Endothelial cell of umbilical vein (primary cell): ENCODE measurements at regions not wholly inside any gene's neighbourhood (a gene's known extent, or its start where the extent isn't known, plus 50 kb on each side); places are given as distances from the start of the nearest gene placed in this dataset.

Source experiments
- BruUV-seq: library from RNA; stranded (reverse); fragments of 400-500 nt; replicated peaks from 2 replicates; lab custom pipeline; 2021; lab: Mats Ljungman, UMichigan
- CTCF ChIA-PET: fragments of 300-600, 350-600 bp; sonication (Branson Sonifier 250); formaldehyde crosslinking; loops from one replicate; lab custom pipeline; 2021; ENCODE audit warnings: antibody characterized with exemption, inconsistent platforms; lab: Charles Lee
- POLR2A ChIA-PET: fragments of 300-600, 350-600 bp; sonication (Branson Sonifier 250); formaldehyde crosslinking; loops from one replicate; lab custom pipeline; 2021; ENCODE audit warnings: antibody characterized with exemption, inconsistent platforms; lab: Charles Lee
- DNase-seq: peaks from one replicate; pipeline ENCODE4 v3.0.0-alpha.2; 2011; ENCODE audit warnings: low read depth, low spot score
- FAIRE-seq: peaks from 2 replicates; lab custom pipeline; 2011; peaks lifted over from hg19 to GRCh38; lab: Jason Lieb, UNC
- H2AFZ ChIP-seq: 2 replicates; pipeline ENCODE4 v1.6.0; 2012; ENCODE audit warnings: low read depth, low read length, control low read depth, inconsistent platforms
- H3K27ac ChIP-seq: 2 replicates; pipeline ENCODE4 v1.5.1; 2011; ENCODE audit warnings: low read depth, mild to moderate bottlenecking, control low read depth, low read length, moderate library complexity; ENCODE audit not compliant: insufficient read depth
- H3K27me3 ChIP-seq, 2 experiments: 2 replicates each; pipeline versions ENCODE4 v1.6.0 to v1.6.1; 2011; ENCODE audit warnings: low read length in 2 of 2, mixed read lengths in 1 of 2; ENCODE audit not compliant: control insufficient read depth in 2 of 2, insufficient read depth in 2 of 2
- H3K36me3 ChIP-seq, 2 experiments: 2 replicates in 1 of 2; 3 replicates in 1 of 2; pipeline ENCODE4 v1.5.1; 2011; ENCODE audit warnings: low read length in 2 of 2, mild to moderate bottlenecking in 1 of 2, moderate library complexity in 1 of 2; ENCODE audit not compliant: control insufficient read depth in 2 of 2, insufficient read depth in 2 of 2; ENCODE audit errors: extremely low read depth in 1 of 2
- H3K4me1 ChIP-seq: 3 replicates; pipeline ENCODE4 v1.5.1; 2011; ENCODE audit warnings: mild to moderate bottlenecking, low read length; ENCODE audit not compliant: control insufficient read depth, insufficient read depth; ENCODE audit errors: extremely low read depth
- H3K4me2 ChIP-seq: 2 replicates; pipeline ENCODE4 v1.6.1; 2011; ENCODE audit warnings: low read length, control low read depth, mixed read lengths; ENCODE audit not compliant: insufficient read depth
- H3K4me3 ChIP-seq, 3 experiments: fragments of 200-600 bp in 1 of 3; sonication (generic), shearing (Covaris generic) in 1 of 3; replicated peaks in 1 of 3; 2 replicates each; pipeline ENCODE4 v1.5.1; 2011 to 2016; ENCODE audit warnings: control low read depth in 3 of 3, low read length in 3 of 3, mild to moderate bottlenecking in 2 of 3, inconsistent platforms in 1 of 3, low read depth in 1 of 3, moderate library complexity in 1 of 3; ENCODE audit not compliant: insufficient read depth in 1 of 3
- H3K79me2 ChIP-seq: 2 replicates; pipeline ENCODE4 v1.6.0; 2012; ENCODE audit warnings: low read length, inconsistent platforms; ENCODE audit not compliant: control insufficient read depth, insufficient read depth
- H3K9ac ChIP-seq: replicated peaks from 2 replicates; pipeline ENCODE3; 2011; ENCODE audit warnings: low read length, control low read depth; ENCODE audit not compliant: insufficient read depth; ENCODE audit errors: extremely low read depth
- H3K9me1 ChIP-seq: replicated peaks from 3 replicates; pipeline ENCODE4 v1.6.0; 2011; ENCODE audit warnings: mild to moderate bottlenecking, low read length; ENCODE audit not compliant: control insufficient read depth, insufficient read depth; ENCODE audit errors: extremely low read depth
- H3K9me3 ChIP-seq: replicated peaks from 2 replicates; pipeline ENCODE4 v1.5.1; 2012; ENCODE audit warnings: low read length, inconsistent platforms; ENCODE audit not compliant: control insufficient read depth, insufficient read depth
- H4K20me1 ChIP-seq: replicated peaks from 2 replicates; pipeline ENCODE3; 2011; ENCODE audit warnings: mild to moderate bottlenecking, low read length; ENCODE audit not compliant: control insufficient read depth, insufficient read depth; ENCODE audit errors: extremely low read depth
- EZH2 ChIP-seq: IDR thresholded peaks from 2 replicates; pipeline ENCODE4 v1.6.1; 2012; ENCODE audit warnings: borderline replicate concordance, low read depth, mild to moderate bottlenecking, moderate library complexity, low read length, inconsistent platforms; ENCODE audit not compliant: severe bottlenecking
- FOS ChIP-seq: IDR thresholded peaks from 2 replicates; pipeline ENCODE4 v1.6.1; 2011; ENCODE audit warnings: mild to moderate bottlenecking, low read length, moderate library complexity, borderline replicate concordance; ENCODE audit not compliant: insufficient read depth
- GATA2 ChIP-seq: IDR thresholded peaks from 2 replicates; pipeline ENCODE4 v1.7.0; 2011; ENCODE audit warnings: low read depth, mild to moderate bottlenecking, moderate library complexity, mixed read lengths, low read length; ENCODE audit not compliant: insufficient read length, insufficient read depth
- JUN ChIP-seq: IDR thresholded peaks from 2 replicates; pipeline ENCODE4 v1.6.1; 2011; ENCODE audit warnings: borderline replicate concordance, low read depth; ENCODE audit not compliant: insufficient read length, insufficient read depth
- MYC ChIP-seq: IDR thresholded peaks from one replicate; pipeline ENCODE4 v1.6.1; 2011; ENCODE audit warnings: mild to moderate bottlenecking, low read depth, low read length
- POLR2A ChIP-seq: IDR thresholded peaks from 2 replicates; pipeline ENCODE4 v1.6.1; 2012; ENCODE audit warnings: low read depth, mild to moderate bottlenecking, control low read depth, low read length
- POLR2AphosphoS5 ChIP-seq: IDR thresholded peaks from 2 replicates; pipeline ENCODE4 v1.6.1; 2012; ENCODE audit warnings: low read depth, mild to moderate bottlenecking, control low read depth, low read length, moderate library complexity; ENCODE audit not compliant: insufficient read depth
- dilution Hi-C: fragments of 300-500 bp; cut with MboI; formaldehyde crosslinking; loops from one replicate; pipeline ENCODE4 v1.15.0; 2019; ENCODE audit warnings: low sequenced_read_pairs; ENCODE audit not compliant: extremely low pct_ligation_motif_present
- intact Hi-C: fragments of 100-400 bp; cut with micrococcal nuclease; formaldehyde crosslinking; loops from one replicate; pipeline ENCODE4 v1.10.0; 2022
- TF ChIP-seq, protein P1 (sequence below): IDR thresholded peaks from 2 replicates; pipeline ENCODE4 v1.6.1; 2011; ENCODE audit not compliant: insufficient read depth, insufficient read length
- TF ChIP-seq, protein P2 (sequence below), 2 donors: IDR thresholded peaks; 1 replicate in 1 of 2; 2 replicates in 1 of 2; pipeline ENCODE4 v1.5.1; 2011; ENCODE audit warnings: low read length in 2 of 2, mild to moderate bottlenecking in 2 of 2, moderate library complexity in 2 of 2, control low read depth in 1 of 2, inconsistent platforms in 1 of 2, low read depth in 1 of 2; ENCODE audit not compliant: insufficient read depth in 1 of 2; ENCODE audit errors: extremely low read depth in 1 of 2

DNA sequence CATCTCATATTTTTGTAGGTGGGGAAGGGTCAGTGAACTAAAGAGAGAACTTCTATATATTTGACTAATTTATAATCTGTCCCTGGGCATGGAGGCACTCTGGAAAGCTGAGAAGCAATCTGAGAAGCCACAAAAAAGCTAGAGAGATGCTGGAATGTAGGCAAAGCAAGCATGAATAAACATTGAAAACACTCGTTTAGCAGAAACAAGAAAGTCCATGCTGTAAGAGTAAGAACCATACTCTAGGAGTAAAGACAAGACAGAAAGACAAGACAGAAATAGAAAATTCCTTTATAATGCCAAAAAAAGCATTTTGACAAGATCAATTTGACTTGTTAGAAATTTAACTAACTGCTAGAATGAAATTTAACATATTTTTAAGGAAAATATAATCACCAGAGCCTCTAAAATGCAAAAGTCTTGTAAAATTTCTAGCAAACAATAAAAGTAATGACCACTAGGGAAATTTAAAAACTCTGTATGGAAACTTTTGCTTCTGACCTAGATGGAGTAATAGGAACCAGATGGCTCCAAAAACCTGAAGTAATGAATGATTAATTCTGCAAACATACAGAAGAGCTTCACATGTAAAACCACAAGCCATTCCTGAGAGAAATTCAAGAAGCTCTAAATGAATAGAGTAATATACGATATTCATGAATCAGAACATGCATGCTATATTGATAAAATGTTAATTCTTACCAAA, 625.7 kb upstream of the PTCHD4 start:
- no peak overlapping the region for H3K27ac ChIP-seq
- no peaks in the 10 kb centered on the region for H3K9me1 ChIP-seq
- dilution Hi-C loops (no loop called here), intact Hi-C loops (no loop called here)
- FAIRE-seq (no peak), DNase-seq (no peak)
- no peak overlapping the region for H3K4me3 ChIP-seq
- H4K20me1 ChIP-seq: no peaks in the 10 kb centered on the region
- TF ChIP-seq EZH2: no peak
- no peak for TF ChIP-seq JUN
- no peak for TF ChIP-seq POLR2A
- no peak for TF ChIP-seq FOS
- TF ChIP-seq, protein P1, sequence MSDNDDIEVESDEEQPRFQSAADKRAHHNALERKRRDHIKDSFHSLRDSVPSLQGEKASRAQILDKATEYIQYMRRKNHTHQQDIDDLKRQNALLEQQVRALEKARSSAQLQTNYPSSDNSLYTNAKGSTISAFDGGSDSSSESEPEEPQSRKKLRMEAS: no peak
- TF ChIP-seq, protein P2, sequence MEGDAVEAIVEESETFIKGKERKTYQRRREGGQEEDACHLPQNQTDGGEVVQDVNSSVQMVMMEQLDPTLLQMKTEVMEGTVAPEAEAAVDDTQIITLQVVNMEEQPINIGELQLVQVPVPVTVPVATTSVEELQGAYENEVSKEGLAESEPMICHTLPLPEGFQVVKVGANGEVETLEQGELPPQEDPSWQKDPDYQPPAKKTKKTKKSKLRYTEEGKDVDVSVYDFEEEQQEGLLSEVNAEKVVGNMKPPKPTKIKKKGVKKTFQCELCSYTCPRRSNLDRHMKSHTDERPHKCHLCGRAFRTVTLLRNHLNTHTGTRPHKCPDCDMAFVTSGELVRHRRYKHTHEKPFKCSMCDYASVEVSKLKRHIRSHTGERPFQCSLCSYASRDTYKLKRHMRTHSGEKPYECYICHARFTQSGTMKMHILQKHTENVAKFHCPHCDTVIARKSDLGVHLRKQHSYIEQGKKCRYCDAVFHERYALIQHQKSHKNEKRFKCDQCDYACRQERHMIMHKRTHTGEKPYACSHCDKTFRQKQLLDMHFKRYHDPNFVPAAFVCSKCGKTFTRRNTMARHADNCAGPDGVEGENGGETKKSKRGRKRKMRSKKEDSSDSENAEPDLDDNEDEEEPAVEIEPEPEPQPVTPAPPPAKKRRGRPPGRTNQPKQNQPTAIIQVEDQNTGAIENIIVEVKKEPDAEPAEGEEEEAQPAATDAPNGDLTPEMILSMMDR (IDR thresholded peaks at IDR 0.05; ENCODE audit: extremely low read depth in 1 of 2, insufficient read depth in 1 of 2, low read depth in 1 of 2, low read length in 2 of 2): no peak
- TF ChIP-seq POLR2AphosphoS5: no peak
- TF ChIP-seq MYC: no peak
- TF ChIP-seq GATA2: no peak
- H3K9ac ChIP-seq: no peak overlapping the region
- CTCF ChIA-PET: interaction anchor here (0.9 kb wide), 1 partner anchor 28 kb away, joined by 3 read pairs; no protein-coding TSS in a partner anchor
- no peaks in the 10 kb centered on the region for H3K9me3 ChIP-seq
- H3K79me2 ChIP-seq: no peaks in the 10 kb centered on the region
- POLR2A ChIA-PET: no interaction called here
- no peaks in the 10 kb centered on the region for H3K36me3 ChIP-seq
- H3K27me3 ChIP-seq: no peaks in the 10 kb centered on the region
- H3K4me2 ChIP-seq: no peak overlapping the region
- H3K4me1 ChIP-seq: no peaks in the 10 kb centered on the region
- BruUV-seq: no TSS peak
- H2AFZ ChIP-seq: no peak overlapping the region
